GM19395 (cell line): ENCODE measurements at regions not wholly inside any gene's neighbourhood (a gene's known extent, or its start where the extent isn't known, plus 50 kb on each side); places are given as distances from the start of the nearest gene placed in this dataset.
"Not testable (repeated sequence)": the region's sequence is repeated elsewhere in the genome, so short reads cannot be mapped to it uniquely, and the experiment has no call there.

Experiments used
- ATAC-seq: cut with Tn5 transposase; IDR thresholded peaks from one replicate; pipeline ENCODE4 v1.9.1; 2021; ENCODE audit warnings: mild to moderate bottlenecking, moderate library complexity; ENCODE audit not compliant: unreplicated experiment

- no peak for ATAC-seq
These were observed 282.5 kb upstream of the IRX4 start for GRCh38 chr5:2165203-2165602.

DNA sequence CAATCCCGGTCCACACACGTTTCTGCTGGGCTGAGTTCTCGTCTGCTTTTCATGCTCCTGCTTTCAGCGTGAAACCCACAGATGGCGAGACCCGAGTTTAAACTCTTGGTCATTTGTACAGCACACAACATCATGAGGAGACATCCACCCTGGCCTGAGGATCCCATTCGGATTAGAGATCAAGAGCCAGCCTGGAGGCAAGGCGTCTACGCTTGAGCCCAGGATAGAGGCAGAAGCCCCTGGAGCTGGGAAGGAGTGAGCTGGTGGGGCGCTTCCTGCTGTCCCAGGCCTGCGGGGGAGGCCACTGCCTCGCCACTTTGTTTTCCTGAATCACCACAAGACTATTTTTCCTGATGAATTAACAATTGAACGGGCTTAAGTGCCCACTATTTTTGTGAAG lies 281.9 kb upstream of the IRX4 start:
- no peak for ATAC-seq

DNA sequence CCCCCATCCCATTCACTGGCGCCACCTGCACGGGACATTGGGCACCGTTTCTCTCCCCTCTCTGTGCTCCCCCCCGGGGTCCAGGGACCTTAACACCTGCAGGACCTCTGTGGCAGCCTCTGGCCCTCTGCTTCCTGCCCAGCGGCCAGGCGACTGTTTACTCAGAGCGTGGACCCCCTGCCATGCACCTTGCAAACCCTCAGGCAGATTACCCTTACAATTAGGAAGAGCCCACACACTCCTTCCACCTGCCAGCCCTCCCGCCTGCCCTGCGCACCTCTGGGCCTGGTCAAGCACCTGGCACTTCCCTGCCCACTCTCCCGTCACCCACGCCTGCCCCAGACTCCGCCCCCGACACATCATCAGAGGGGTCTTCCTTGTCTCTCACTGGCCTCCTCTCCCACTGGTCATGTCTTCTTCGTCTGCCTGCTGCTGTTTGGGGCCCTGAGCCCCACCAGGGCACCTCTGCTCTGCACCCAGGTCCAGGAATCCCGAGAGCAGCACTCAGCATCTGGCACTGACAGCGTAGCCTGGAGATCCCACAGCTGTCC lies 281.3 kb upstream of the IRX4 start:
- ATAC-seq, result no peak

DNA sequence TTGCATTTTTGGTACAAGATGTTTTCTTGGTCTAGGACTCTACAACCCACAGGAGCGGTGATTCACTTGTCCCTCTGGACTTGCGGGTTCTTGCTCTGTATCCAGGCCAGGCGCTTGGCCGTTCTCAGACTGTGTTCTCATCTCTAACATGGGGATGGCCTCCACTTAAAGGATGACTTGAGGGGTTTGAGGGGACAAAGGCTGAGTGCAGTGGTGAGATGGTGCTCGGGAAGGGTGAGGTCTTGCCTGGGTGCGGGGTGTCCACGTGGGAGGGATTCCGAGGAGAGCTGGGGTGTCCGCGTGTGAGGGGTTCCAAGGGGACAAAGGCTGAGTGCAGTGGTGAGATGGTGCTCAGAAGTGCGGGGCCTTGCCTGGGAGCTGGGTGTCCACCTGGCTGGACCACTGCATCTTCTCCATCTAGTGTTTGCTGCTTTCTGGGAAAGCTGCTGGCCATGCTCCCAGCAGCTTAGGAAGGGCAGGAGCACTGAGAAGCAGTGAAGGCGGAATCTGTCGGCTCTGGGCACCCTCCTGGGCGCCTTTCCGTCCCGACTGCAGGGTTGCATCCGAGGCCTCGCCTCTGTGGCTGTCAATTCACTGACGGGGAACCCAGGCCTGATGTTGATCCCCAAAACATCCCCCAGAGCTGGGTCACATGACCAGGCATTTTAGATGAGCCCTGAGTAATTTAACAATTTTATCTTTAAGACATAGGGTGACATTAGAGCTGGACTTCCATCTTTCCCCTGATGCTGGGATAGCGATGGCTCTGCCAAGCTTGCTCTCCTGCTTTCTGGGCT lies 280.5 kb upstream of the IRX4 start:
- no peak for ATAC-seq

DNA sequence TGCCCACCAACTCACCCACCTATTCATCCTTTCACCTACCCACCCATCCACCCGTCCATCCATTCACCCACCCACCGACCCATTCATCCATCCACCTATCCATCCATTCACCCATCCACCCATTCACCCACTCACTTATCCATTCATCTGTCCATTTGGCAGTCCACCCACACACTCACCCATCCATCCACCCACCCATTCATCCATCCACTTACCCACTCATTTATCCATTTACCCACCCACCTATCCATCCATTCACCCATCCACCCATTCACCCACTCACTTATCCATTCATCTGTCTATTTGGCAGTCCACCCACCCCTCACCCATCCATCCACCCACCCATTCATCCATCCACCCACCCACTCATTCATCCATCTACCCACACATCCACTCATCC lies 278.1 kb upstream of the IRX4 start:
- ATAC-seq, result no peak

- ATAC-seq, result no peak
These were observed 276.0 kb upstream of the IRX4 start for GRCh38 chr5:2158767-2159166.

DNA sequence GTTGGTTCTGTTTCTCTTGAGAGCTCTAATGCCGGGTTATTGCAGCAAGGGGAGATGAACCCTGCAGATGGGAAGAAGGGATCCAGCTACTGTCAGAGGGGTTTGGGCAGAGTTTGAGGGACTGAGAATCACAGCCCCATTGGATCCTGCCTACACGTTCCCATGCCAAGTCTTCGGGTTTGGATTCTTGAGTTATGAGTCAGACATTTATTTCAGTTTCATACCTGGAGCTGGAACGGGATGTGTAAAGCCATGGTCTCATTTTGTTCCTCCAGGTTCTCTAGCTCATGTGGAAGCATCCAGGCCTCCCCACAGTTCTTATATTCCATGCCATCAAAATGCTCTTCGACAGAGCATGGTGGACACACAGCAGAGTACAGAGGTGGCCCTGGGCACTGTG lies 275.4 kb upstream of the IRX4 start:
- ATAC-seq, result no peak

- no peak for ATAC-seq
These were observed 274.6 kb upstream of the IRX4 start for GRCh38 chr5:2157372-2157771.

DNA sequence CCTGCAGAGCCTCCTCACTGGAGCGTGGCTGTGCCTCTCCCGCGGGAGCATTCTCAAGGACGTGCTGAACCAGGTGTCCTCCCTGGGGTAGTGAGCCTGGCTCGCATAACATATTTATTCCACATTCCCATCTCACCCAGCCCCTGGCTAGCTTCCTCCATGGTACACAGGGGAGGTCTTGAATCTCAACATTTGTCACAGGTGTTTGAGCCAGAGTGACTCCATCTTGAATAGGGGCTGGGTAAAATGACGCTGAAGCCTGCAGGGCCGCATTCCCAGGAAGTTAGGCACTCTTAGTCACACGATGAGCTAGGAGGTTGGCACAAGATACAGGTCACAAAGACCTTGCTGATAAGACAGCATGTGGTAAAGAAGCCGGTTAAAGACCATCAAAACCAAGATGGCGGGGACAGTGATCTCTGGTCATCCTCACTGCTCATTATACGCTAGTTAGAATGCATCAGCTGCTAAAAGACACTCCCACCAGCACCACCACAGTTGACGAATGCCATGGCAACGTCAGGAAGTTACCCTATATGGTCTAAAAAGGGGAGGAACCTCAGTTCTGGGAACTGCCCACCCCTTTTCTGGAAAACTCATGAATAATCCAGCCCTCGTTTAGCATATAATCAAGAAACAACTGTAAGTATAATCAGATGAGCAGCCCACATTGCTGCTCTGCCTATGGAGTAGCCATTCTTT lies 273.8 kb upstream of the IRX4 start:
- ATAC-seq, result no peak

GRCh38 chr5:2155556-2155955 lies 272.8 kb upstream of the IRX4 start:
- ATAC-seq, result no peak

DNA sequence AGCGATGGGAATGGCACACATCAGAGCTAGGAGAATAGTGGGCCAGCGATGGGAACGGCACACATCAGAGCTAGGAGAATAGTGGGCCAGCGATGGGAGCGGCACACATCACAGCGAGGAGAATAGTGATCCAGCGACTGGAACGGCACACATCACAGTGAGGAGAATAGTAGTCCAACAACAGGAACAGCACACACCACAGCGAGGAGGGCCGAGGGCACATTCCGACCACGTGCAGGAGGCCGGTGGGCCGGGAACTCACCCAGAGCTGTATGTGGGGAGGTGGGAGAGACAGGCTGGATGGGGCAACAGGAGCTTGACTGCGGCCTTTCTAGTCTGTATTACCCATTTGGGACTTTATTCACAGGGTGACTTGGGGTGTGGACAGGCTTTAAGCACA lies 271.1 kb upstream of the IRX4 start:
- ATAC-seq, result no peak

DNA sequence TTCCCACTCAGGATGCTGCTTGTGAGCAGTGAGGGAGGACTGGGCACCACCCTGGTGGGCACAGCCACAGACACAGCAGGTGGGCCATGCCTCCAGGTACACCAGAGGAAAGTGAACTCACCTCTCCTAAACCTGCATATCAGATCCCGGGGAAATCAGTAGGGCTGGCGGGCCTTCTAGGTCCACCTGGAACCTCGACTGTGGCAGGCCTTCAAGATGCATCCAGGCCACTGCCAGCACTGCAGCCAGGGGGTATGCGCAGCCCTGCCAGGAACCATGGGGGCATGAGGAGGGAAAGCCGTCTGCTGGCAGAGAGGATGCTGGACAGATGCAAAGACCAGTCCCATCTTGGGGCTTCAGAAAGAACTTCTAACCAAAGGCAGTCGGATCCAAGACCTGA lies 270.6 kb upstream of the IRX4 start:
- no peak for ATAC-seq

GRCh38 chr5:2151301-2151888 lies 268.7 kb upstream of the IRX4 start:
- ATAC-seq, result not testable (repeated sequence)

- peak; percentile 78 for ATAC-seq
These were observed 266.4 kb upstream of the IRX4 start for GRCh38 chr5:2149195-2149539.

GRCh38 chr5:2148312-2149194 lies 265.8 kb upstream of the IRX4 start:
- peak; percentile 33 for ATAC-seq

- no peak for ATAC-seq
These were observed 265.0 kb upstream of the IRX4 start for GRCh38 chr5:2147504-2148311.

- no peak for ATAC-seq
These were observed 261.1 kb upstream of the IRX4 start for GRCh38 chr5:2143646-2144353.

- ATAC-seq, result no peak
These were observed 260.4 kb upstream of the IRX4 start for GRCh38 chr5:2143088-2143487.

- no peak for ATAC-seq
These were observed 259.8 kb upstream of the IRX4 start for GRCh38 chr5:2142456-2142954.
